ENCODE measurements at regions not wholly inside any gene's neighbourhood (a gene's known extent, or its start where the extent isn't known, plus 50 kb on each side); places are given as distances from the start of the nearest gene placed in this dataset.

GRCh38 chr10:118835682-118836326, 81.0 kb upstream of the CACUL1 start:
- Histone ChIP-seq H2AFZ (ENCODE audit: low read depth, low read length, severe bottlenecking) (no peak overlapping the region), H3K36me3 (ENCODE audit: low read length) (no peaks in the 10 kb centered on the region), H3K27ac (ENCODE audit: low read depth, low read length) (no peak overlapping the region), H3K9me2 (replicated peaks; ENCODE audit: insufficient read depth, low read length) (no peaks in the 10 kb centered on the region), H3F3A (ENCODE audit: insufficient read depth) (no peaks in the 10 kb centered on the region), H3K27me3 (ENCODE audit: low read length) (no peaks in the 10 kb centered on the region), H3K4me2 (ENCODE audit: low read depth, low read length, poor library complexity, severe bottlenecking) (no peak overlapping the region), H3K4me3 (ENCODE audit: insufficient read depth, low read length, poor library complexity, severe bottlenecking) (no peak overlapping the region), H4K20me1 (ENCODE audit: low read depth, low read length) (no peaks in the 10 kb centered on the region), H3K9me3 (ENCODE audit: insufficient read depth, low read length) (no peaks in the 10 kb centered on the region), H3K9ac (ENCODE audit: low read length) (no peak overlapping the region), H3K79me2 (ENCODE audit: insufficient read depth, low read length) (no peaks in the 10 kb centered on the region)
- TF ChIP-seq, protein P1, sequence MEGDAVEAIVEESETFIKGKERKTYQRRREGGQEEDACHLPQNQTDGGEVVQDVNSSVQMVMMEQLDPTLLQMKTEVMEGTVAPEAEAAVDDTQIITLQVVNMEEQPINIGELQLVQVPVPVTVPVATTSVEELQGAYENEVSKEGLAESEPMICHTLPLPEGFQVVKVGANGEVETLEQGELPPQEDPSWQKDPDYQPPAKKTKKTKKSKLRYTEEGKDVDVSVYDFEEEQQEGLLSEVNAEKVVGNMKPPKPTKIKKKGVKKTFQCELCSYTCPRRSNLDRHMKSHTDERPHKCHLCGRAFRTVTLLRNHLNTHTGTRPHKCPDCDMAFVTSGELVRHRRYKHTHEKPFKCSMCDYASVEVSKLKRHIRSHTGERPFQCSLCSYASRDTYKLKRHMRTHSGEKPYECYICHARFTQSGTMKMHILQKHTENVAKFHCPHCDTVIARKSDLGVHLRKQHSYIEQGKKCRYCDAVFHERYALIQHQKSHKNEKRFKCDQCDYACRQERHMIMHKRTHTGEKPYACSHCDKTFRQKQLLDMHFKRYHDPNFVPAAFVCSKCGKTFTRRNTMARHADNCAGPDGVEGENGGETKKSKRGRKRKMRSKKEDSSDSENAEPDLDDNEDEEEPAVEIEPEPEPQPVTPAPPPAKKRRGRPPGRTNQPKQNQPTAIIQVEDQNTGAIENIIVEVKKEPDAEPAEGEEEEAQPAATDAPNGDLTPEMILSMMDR (IDR thresholded peaks at IDR 0.05; ENCODE audit: insufficient read depth, low read length, poor library complexity, severe bottlenecking): no peak
- TF ChIP-seq EZH2phosphoT487 (conservative IDR thresholded peaks at IDR 0.05; ENCODE audit: low read length): no peak

DNA sequence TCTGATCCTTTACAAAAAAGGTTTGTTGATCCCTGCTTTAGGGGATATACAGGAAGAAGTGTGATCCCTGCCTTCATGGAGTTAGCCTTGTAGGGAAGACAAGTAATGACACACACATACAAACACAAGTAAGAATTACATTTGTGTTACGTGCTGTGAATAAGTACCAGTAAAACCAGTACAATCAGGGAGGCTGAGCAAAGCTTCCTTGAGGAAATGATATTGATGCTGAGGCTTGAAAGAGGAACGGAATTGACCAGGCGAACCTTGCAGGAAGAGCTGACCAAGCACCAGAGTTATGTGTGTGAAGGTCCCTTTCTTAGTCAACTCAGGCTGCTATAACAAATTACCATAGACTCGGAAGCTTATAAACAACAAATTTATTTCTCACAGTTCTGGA, 83.6 kb upstream of the CACUL1 start:
- no peak overlapping the region for H3K4me2 ChIP-seq (ENCODE audit: low read depth, low read length, poor library complexity, severe bottlenecking)

DNA sequence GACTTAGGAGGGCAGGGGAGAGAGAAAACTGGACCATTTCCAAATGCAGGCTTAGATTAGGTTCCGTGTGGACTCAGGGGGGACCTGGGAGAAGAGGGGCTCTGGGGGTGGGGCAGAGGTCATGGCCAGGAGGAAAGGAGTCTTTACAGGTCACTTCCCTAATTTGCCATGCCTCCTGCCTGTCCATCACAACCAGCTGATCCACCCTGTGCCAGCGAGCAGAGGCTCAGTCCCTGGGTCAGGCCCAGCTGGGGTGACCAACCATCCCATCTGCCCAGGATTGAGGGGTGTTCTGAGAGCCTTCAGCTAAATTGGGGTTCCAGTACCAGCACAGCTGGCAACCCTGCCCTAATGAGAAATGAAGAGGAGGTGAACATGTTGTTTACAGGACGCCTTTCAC, 84.6 kb upstream of the CACUL1 start:
- H3K4me2 ChIP-seq (ENCODE audit: low read depth, low read length, poor library complexity, severe bottlenecking): no peak overlapping the region
- H3K36me3 ChIP-seq (ENCODE audit: low read length): no peaks in the 10 kb centered on the region
- no peak overlapping the region for H3K27ac ChIP-seq (ENCODE audit: low read depth, low read length)
- TF ChIP-seq, protein P1 (IDR thresholded peaks at IDR 0.05; ENCODE audit: insufficient read depth, low read length, poor library complexity, severe bottlenecking): no peak
- TF ChIP-seq EZH2phosphoT487 (conservative IDR thresholded peaks at IDR 0.05; ENCODE audit: low read length): no peak
- no peak overlapping the region for H2AFZ ChIP-seq (ENCODE audit: low read depth, low read length, severe bottlenecking)
- H3K9me2 ChIP-seq (replicated peaks; ENCODE audit: insufficient read depth, low read length): no peaks in the 10 kb centered on the region
- no peaks in the 10 kb centered on the region for H3K9me3 ChIP-seq (ENCODE audit: insufficient read depth, low read length)
- no peaks in the 10 kb centered on the region for H3F3A ChIP-seq (ENCODE audit: insufficient read depth)
- H3K27me3 ChIP-seq (ENCODE audit: low read length): no peaks in the 10 kb centered on the region
- no peaks in the 10 kb centered on the region for H4K20me1 ChIP-seq (ENCODE audit: low read depth, low read length)
- H3K79me2 ChIP-seq (ENCODE audit: insufficient read depth, low read length): no peaks in the 10 kb centered on the region
- no peak overlapping the region for H3K4me3 ChIP-seq (ENCODE audit: insufficient read depth, low read length, poor library complexity, severe bottlenecking)
- no peak overlapping the region for H3K9ac ChIP-seq (ENCODE audit: low read length)

More for the DNA sequence above, 83.6 kb upstream of the CACUL1 start:
- H2AFZ ChIP-seq (ENCODE audit: low read depth, low read length, severe bottlenecking): no peak overlapping the region
- H3K36me3 ChIP-seq (ENCODE audit: low read length): no peaks in the 10 kb centered on the region
- TF ChIP-seq, protein P1 (IDR thresholded peaks at IDR 0.05; ENCODE audit: insufficient read depth, low read length, poor library complexity, severe bottlenecking): no peak
- no peak for TF ChIP-seq EZH2phosphoT487 (conservative IDR thresholded peaks at IDR 0.05; ENCODE audit: low read length)
- no peak overlapping the region for H3K9ac ChIP-seq (ENCODE audit: low read length)
- H3K27ac ChIP-seq (ENCODE audit: low read depth, low read length): no peak overlapping the region
- no peaks in the 10 kb centered on the region for H3K79me2 ChIP-seq (ENCODE audit: insufficient read depth, low read length)
- no peaks in the 10 kb centered on the region for H3K9me2 ChIP-seq (replicated peaks; ENCODE audit: insufficient read depth, low read length)
- no peak overlapping the region for H3K4me3 ChIP-seq (ENCODE audit: insufficient read depth, low read length, poor library complexity, severe bottlenecking)
- H3K27me3 ChIP-seq (ENCODE audit: low read length): no peaks in the 10 kb centered on the region
- H3K9me3 ChIP-seq (ENCODE audit: insufficient read depth, low read length): no peaks in the 10 kb centered on the region
- no peaks in the 10 kb centered on the region for H3F3A ChIP-seq (ENCODE audit: insufficient read depth)
- H4K20me1 ChIP-seq (ENCODE audit: low read depth, low read length): no peaks in the 10 kb centered on the region

All from SU-DHL-6 (cell line).